Activated naive CD4-positive, alpha-beta T cell treated with anti-CD3 and anti-CD28 coated beads, Interleukin-2, amount 50 U/mL, for 72 hours (primary cell): ENCODE measurements at regions not wholly inside any gene's neighbourhood (a gene's known extent, or its start where the extent isn't known, plus 50 kb on each side); places are given as distances from the start of the nearest gene placed in this dataset.

Experiments
- ATAC-seq, 2 donors: fragments of 150-1000 bp; cut with Tn5 transposase; 2 replicates each; pipeline ENCODE4 v1.10.0; 2021; ENCODE audit warnings: mild to moderate bottlenecking in 2 of 2, moderate library complexity in 2 of 2
- DNase-seq, 2 donors: peaks; one replicate each; pipeline ENCODE4 v3.0.0; 2021 to 2022; ENCODE audit warnings: low spot score in 2 of 2
- H3K27ac Mint-ChIP-seq, 2 donors: one replicate each; pipeline ENCODE4 v1.8.0; 2022; ENCODE audit warnings: mild to moderate bottlenecking in 2 of 2, mixed read lengths in 2 of 2
- H3K36me3 Mint-ChIP-seq, 2 donors: one replicate each; pipeline ENCODE4 v1.8.0; 2022; ENCODE audit warnings: mixed read lengths in 2 of 2
- H3K9me3 Mint-ChIP-seq, 2 donors: one replicate each; pipeline ENCODE4 v1.8.0; 2022; ENCODE audit warnings: mixed read lengths in 2 of 2

- DNase-seq (peak in 1 of 2 donors; percentile 37), ATAC-seq (no peak)
- Mint-ChIP-seq H3K9me3 (no peaks in the 10 kb centered on the region), H3K27ac (no peak overlapping the region), H3K36me3 (no peaks in the 10 kb centered on the region)
Observed at GRCh38 chr12:19572920-19573558, 133.7 kb downstream of the AEBP2 start.

- ATAC-seq (no peak), DNase-seq (no peak)
- Mint-ChIP-seq H3K27ac (no peak overlapping the region), H3K36me3 (no peaks in the 10 kb centered on the region), H3K9me3 (no peaks in the 10 kb centered on the region)
Observed at GRCh38 chr12:19573866-19574265, 134.6 kb downstream of the AEBP2 start.

GRCh38 chr12:19574601-19575000 lies 135.3 kb downstream of the AEBP2 start:
- no peaks in the 10 kb centered on the region for H3K9me3 Mint-ChIP-seq

GRCh38 chr12:19575337-19576243 lies 136.3 kb downstream of the AEBP2 start:
- no peaks in the 10 kb centered on the region for H3K9me3 Mint-ChIP-seq
- no peak for DNase-seq
- ATAC-seq = no peak
- H3K36me3 Mint-ChIP-seq = peaks cover 0 to 5% of the 10 kb centered on the region in 2 donors
- H3K27ac Mint-ChIP-seq = peak overlapping the region in 1 of 2 donors; percentile 13

More at GRCh38 chr12:19574601-19575000, 135.3 kb downstream of the AEBP2 start:
- no peak for ATAC-seq
- no peak for DNase-seq
- Mint-ChIP-seq H3K36me3 (no peaks in the 10 kb centered on the region), H3K27ac (peak overlapping the region in 1 of 2 donors; percentile 13)

- no peak for ATAC-seq
- no peak for DNase-seq
- H3K36me3 Mint-ChIP-seq = peaks cover 5 to 8% of the 10 kb centered on the region in 2 donors
- peaks cover 0 to 4% of the 10 kb centered on the region in 2 donors for H3K9me3 Mint-ChIP-seq
- H3K27ac Mint-ChIP-seq = no peak overlapping the region
Observed at GRCh38 chr12:19576506-19577280, 137.4 kb downstream of the AEBP2 start.

- H3K36me3 Mint-ChIP-seq = peaks cover 10 to 13% of the 10 kb centered on the region in 2 donors
- DNase-seq (no peak), ATAC-seq (no peak)
- H3K27ac Mint-ChIP-seq = no peak overlapping the region
- peaks cover 1 to 9% of the 10 kb centered on the region in 2 donors for H3K9me3 Mint-ChIP-seq
Observed at GRCh38 chr12:19577281-19577530, 137.9 kb downstream of the AEBP2 start.

GRCh38 chr12:19584732-19585131 lies 145.4 kb downstream of the AEBP2 start:
- ATAC-seq (no peak), DNase-seq (no peak)
- Mint-ChIP-seq H3K36me3 (peaks cover 42 to 43% of the 10 kb centered on the region in 2 donors), H3K9me3 (peaks cover 15 to 36% of the 10 kb centered on the region in 2 donors), H3K27ac (no peak overlapping the region)

GRCh38 chr12:19588951-19589350 lies 149.7 kb downstream of the AEBP2 start:
- Mint-ChIP-seq H3K27ac (no peak overlapping the region), H3K9me3 (peaks cover 6 to 17% of the 10 kb centered on the region in 2 donors), H3K36me3 (peaks cover 12 to 17% of the 10 kb centered on the region in 2 donors)
- DNase-seq (no peak), ATAC-seq (no peak)

GRCh38 chr12:19591951-19592350 lies 152.7 kb downstream of the AEBP2 start:
- ATAC-seq = peak in 1 of 2 donors; percentile 50
- Mint-ChIP-seq H3K27ac (no peak overlapping the region), H3K9me3 (peaks cover 0 to 2% of the 10 kb centered on the region in 2 donors), H3K36me3 (no peaks in the 10 kb centered on the region)
- no peak for DNase-seq

GRCh38 chr12:19596434-19597166 lies 157.3 kb downstream of the AEBP2 start:
- ATAC-seq = no peak
- no peaks in the 10 kb centered on the region for H3K9me3 Mint-ChIP-seq
- H3K36me3 Mint-ChIP-seq = no peaks in the 10 kb centered on the region

GRCh38 chr12:19597167-19598026 lies 158.1 kb downstream of the AEBP2 start:
- no peaks in the 10 kb centered on the region for H3K9me3 Mint-ChIP-seq
- H3K27ac Mint-ChIP-seq = no peak overlapping the region
- H3K36me3 Mint-ChIP-seq = no peaks in the 10 kb centered on the region
- DNase-seq (no peak), ATAC-seq (no peak)

More at GRCh38 chr12:19596434-19597166, 157.3 kb downstream of the AEBP2 start:
- DNase-seq = no peak
- H3K27ac Mint-ChIP-seq = peak overlapping the region in 1 of 2 donors; percentile 52

- DNase-seq = no peak
- peaks cover 4 to 9% of the 10 kb centered on the region in 2 donors for H3K9me3 Mint-ChIP-seq
- peak overlapping the region in 1 of 2 donors; percentile 69 for H3K27ac Mint-ChIP-seq
- peaks cover 0 to 9% of the 10 kb centered on the region in 2 donors for H3K36me3 Mint-ChIP-seq
- ATAC-seq = no peak
Observed at GRCh38 chr12:19605720-19606119, 166.4 kb downstream of the AEBP2 start.

- ATAC-seq = no peak
- no peak for DNase-seq
- H3K36me3 Mint-ChIP-seq = peaks cover 0 to 14% of the 10 kb centered on the region in 2 donors
- H3K27ac Mint-ChIP-seq = no peak overlapping the region
- H3K9me3 Mint-ChIP-seq = peaks cover 10 to 14% of the 10 kb centered on the region in 2 donors
Observed at GRCh38 chr12:19608039-19608438, 168.7 kb downstream of the AEBP2 start.

GRCh38 chr12:19613051-19613535 lies 173.8 kb downstream of the AEBP2 start:
- ATAC-seq (no peak), DNase-seq (no peak)
- Mint-ChIP-seq H3K9me3 (peaks cover 5 to 6% of the 10 kb centered on the region in 2 donors), H3K27ac (no peak overlapping the region), H3K36me3 (peaks cover 0 to 6% of the 10 kb centered on the region in 2 donors)

GRCh38 chr12:19614601-19615383 lies 175.5 kb downstream of the AEBP2 start:
- Mint-ChIP-seq H3K27ac (no peak overlapping the region), H3K9me3 (peaks cover 5 to 6% of the 10 kb centered on the region in 2 donors), H3K36me3 (peaks cover 0 to 6% of the 10 kb centered on the region in 2 donors)
- DNase-seq (no peak), ATAC-seq (no peak)
